HEK293 (cell line): ENCODE measurements at regions not wholly inside any gene's neighbourhood (a gene's known extent, or its start where the extent isn't known, plus 50 kb on each side); places are given as distances from the start of the nearest gene placed in this dataset.

ENCODE experiments used
- CTCF ChIA-PET: fragments of 350-600 bp; formaldehyde crosslinking; extraction: SDS; loops from one replicate; lab custom pipeline; 2021; ENCODE audit warnings: antibody characterized with exemption; lab: Yijun Ruan, JAX
- POLR2A ChIA-PET: fragments of 300-600 bp; formaldehyde crosslinking; extraction: SDS; loops from one replicate; lab custom pipeline; 2020; ENCODE audit warnings: antibody characterized with exemption, inconsistent platforms; lab: Yijun Ruan, JAX
- H3K27ac ChIP-seq: fragments of 200-500 bp; sonication (Bioruptor generic); 2 replicates; pipeline ENCODE4 v1.5.1; 2014; ENCODE audit warnings: low read depth, low read length, control low read depth, inconsistent platforms; ENCODE audit errors: extremely low read depth
- H3K36me3 ChIP-seq, 2 experiments: fragments of 200-500 bp in 1 of 2; sonication (Bioruptor generic) in 1 of 2; 1 replicate in 1 of 2; 2 replicates in 1 of 2; pipeline ENCODE4 v1.5.1; 2014 to 2017; ENCODE audit warnings: inconsistent platforms in 2 of 2, low read length in 2 of 2; ENCODE audit not compliant: control insufficient read depth in 2 of 2, insufficient read depth in 1 of 2
- H3K4me1 ChIP-seq: fragments of 200-500 bp; sonication (Bioruptor generic); 2 replicates; pipeline ENCODE4 v1.5.1; 2014; ENCODE audit warnings: mild to moderate bottlenecking, low read length, inconsistent platforms; ENCODE audit not compliant: control insufficient read depth, insufficient read depth
- H3K4me3 ChIP-seq: 2 replicates; pipeline ENCODE4 v1.5.1; 2011; ENCODE audit warnings: low read depth, mild to moderate bottlenecking, control low read depth, low read length, moderate library complexity
- H3K9me3 ChIP-seq: fragments of 200-500 bp; sonication (Bioruptor generic); 2 replicates; pipeline ENCODE4 v1.5.1; 2014; ENCODE audit warnings: low read depth, low read length, inconsistent platforms; ENCODE audit not compliant: control insufficient read depth, insufficient read depth
- GFI1B ChIP-seq: fragments of 450-650 bp; formaldehyde crosslinking; IDR thresholded peaks from 2 replicates; pipeline ENCODE4 v1.5.1; 2016; ENCODE audit warnings: missing biosample characterization, missing genetic modification characterization
- OVOL3 ChIP-seq: fragments of 450-650 bp; formaldehyde crosslinking; IDR thresholded peaks from 2 replicates; pipeline ENCODE4 v1.5.1; 2016; ENCODE audit warnings: missing biosample characterization, missing genetic modification characterization
- RBAK ChIP-seq: fragments of 450-650 bp; formaldehyde crosslinking; IDR thresholded peaks from 2 replicates; pipeline ENCODE4 v1.5.1; 2016; ENCODE audit warnings: missing biosample characterization, missing genetic modification characterization
- SETDB1 ChIP-seq: IDR thresholded peaks from one replicate; pipeline ENCODE4 v1.6.1; 2017; ENCODE audit warnings: mild to moderate bottlenecking, low read length, moderate library complexity, mixed read lengths; ENCODE audit not compliant: insufficient read length
- TCF7L2 ChIP-seq: IDR thresholded peaks from 2 replicates; pipeline ENCODE4 v1.6.1; 2011; ENCODE audit warnings: low read depth, mild to moderate bottlenecking, inconsistent platforms, low read length, moderate library complexity, borderline replicate concordance
- ZBTB48 ChIP-seq: fragments of 450-650 bp; formaldehyde crosslinking; IDR thresholded peaks from 2 replicates; pipeline ENCODE4 v1.5.1; 2016; ENCODE audit warnings: missing biosample characterization, missing genetic modification characterization
- ZNF148 ChIP-seq: fragments of 450-650 bp; formaldehyde crosslinking; IDR thresholded peaks from 2 replicates; pipeline ENCODE4 v1.5.0; 2017; ENCODE audit warnings: missing biosample characterization, missing genetic modification characterization, borderline replicate concordance
- ZNF16 ChIP-seq: fragments of 450-650 bp; formaldehyde crosslinking; IDR thresholded peaks from 2 replicates; pipeline ENCODE4 v1.5.1; 2016; ENCODE audit warnings: low read depth, missing biosample characterization, missing genetic modification characterization
- ZNF169 ChIP-seq: fragments of 450-650 bp; formaldehyde crosslinking; IDR thresholded peaks from 2 replicates; pipeline ENCODE4 v1.5.1; 2016; ENCODE audit warnings: missing biosample characterization, missing genetic modification characterization
- ZNF19 ChIP-seq: fragments of 450-650 bp; formaldehyde crosslinking; IDR thresholded peaks from 2 replicates; pipeline ENCODE4; 2016; ENCODE audit warnings: missing biosample characterization, missing genetic modification characterization, low read depth
- ZNF214 ChIP-seq: fragments of 450-650 bp; formaldehyde crosslinking; IDR thresholded peaks from 2 replicates; pipeline ENCODE4 v1.5.1; 2017; ENCODE audit warnings: missing biosample characterization, mild to moderate bottlenecking, missing genetic modification characterization, borderline replicate concordance
- ZNF248 ChIP-seq: fragments of 450-650 bp; formaldehyde crosslinking; IDR thresholded peaks from 2 replicates; pipeline ENCODE4 v1.5.1; 2017; ENCODE audit warnings: missing biosample characterization, missing genetic modification characterization
- ZNF394 ChIP-seq: fragments of 450-650 bp; formaldehyde crosslinking; IDR thresholded peaks from 2 replicates; pipeline ENCODE4 v1.5.1; 2016; ENCODE audit warnings: missing biosample characterization, missing genetic modification characterization, mild to moderate bottlenecking, moderate library complexity, borderline replicate concordance
- ZNF544 ChIP-seq: fragments of 450-650 bp; formaldehyde crosslinking; IDR thresholded peaks from 2 replicates; pipeline ENCODE4 v1.5.0; 2017; ENCODE audit warnings: missing biosample characterization, missing genetic modification characterization
- ZNF585B ChIP-seq: fragments of 450-650 bp; formaldehyde crosslinking; IDR thresholded peaks from 2 replicates; pipeline ENCODE4 v1.5.1; 2016; ENCODE audit warnings: missing biosample characterization, missing genetic modification characterization
- ZNF610 ChIP-seq: fragments of 450-650 bp; formaldehyde crosslinking; IDR thresholded peaks from 2 replicates; pipeline ENCODE4 v1.5.1; 2016; ENCODE audit warnings: missing biosample characterization, missing genetic modification characterization, borderline replicate concordance
- ZNF624 ChIP-seq: fragments of 450-650 bp; formaldehyde crosslinking; IDR thresholded peaks from 2 replicates; pipeline ENCODE4 v1.5.1; 2017; ENCODE audit warnings: missing biosample characterization, missing genetic modification characterization
- ZNF701 ChIP-seq: fragments of 450-650 bp; formaldehyde crosslinking; IDR thresholded peaks from 2 replicates; pipeline ENCODE4 v1.5.1; 2016; ENCODE audit warnings: missing biosample characterization, missing genetic modification characterization
- ZNF777 ChIP-seq: fragments of 450-650 bp; formaldehyde crosslinking; IDR thresholded peaks from 2 replicates; pipeline ENCODE4 v1.5.1; 2017; ENCODE audit warnings: missing biosample characterization, missing genetic modification characterization, borderline replicate concordance
- ZNF785 ChIP-seq: fragments of 450-650 bp; formaldehyde crosslinking; IDR thresholded peaks from 2 replicates; pipeline ENCODE4 v1.5.1; 2016; ENCODE audit warnings: missing biosample characterization, missing genetic modification characterization
- ZNF837 ChIP-seq: fragments of 450-650 bp; formaldehyde crosslinking; IDR thresholded peaks from 2 replicates; pipeline ENCODE4 v1.5.1; 2016; ENCODE audit warnings: missing biosample characterization, missing genetic modification characterization
- ZSCAN23 ChIP-seq: fragments of 450-650 bp; formaldehyde crosslinking; IDR thresholded peaks from 2 replicates; pipeline ENCODE4 v1.5.1; 2016; ENCODE audit warnings: missing biosample characterization, missing genetic modification characterization
- ZSCAN30 ChIP-seq: fragments of 450-650 bp; IDR thresholded peaks from 2 replicates; pipeline ENCODE4 v1.5.1; 2018; ENCODE audit warnings: missing biosample characterization, mild to moderate bottlenecking, missing genetic modification characterization, moderate library complexity
- ZSCAN5A ChIP-seq: fragments of 450-650 bp; formaldehyde crosslinking; IDR thresholded peaks from 2 replicates; pipeline ENCODE4 v1.5.1; 2016; ENCODE audit warnings: missing biosample characterization, missing genetic modification characterization
- TF ChIP-seq, protein P1 (sequence below): fragments of 450-650 bp; formaldehyde crosslinking; IDR thresholded peaks from 2 replicates; pipeline ENCODE4 v1.5.1; 2016; ENCODE audit warnings: missing biosample characterization, missing genetic modification characterization
- TF ChIP-seq, protein P2 (sequence below): fragments of 450-650 bp; formaldehyde crosslinking; IDR thresholded peaks from 2 replicates; pipeline ENCODE4 v1.5.1; 2016; ENCODE audit warnings: missing biosample characterization, missing genetic modification characterization
- TF ChIP-seq, protein P3 (sequence below): IDR thresholded peaks from 2 replicates; pipeline ENCODE4 v1.6.1; 2011; ENCODE audit warnings: mild to moderate bottlenecking, low read depth, low read length, borderline replicate concordance
- TF ChIP-seq, protein P4 (sequence below): fragments of 450-650 bp; formaldehyde crosslinking; IDR thresholded peaks from 2 replicates; pipeline ENCODE4 v1.5.1; 2016; ENCODE audit warnings: missing biosample characterization, missing genetic modification characterization

DNA sequence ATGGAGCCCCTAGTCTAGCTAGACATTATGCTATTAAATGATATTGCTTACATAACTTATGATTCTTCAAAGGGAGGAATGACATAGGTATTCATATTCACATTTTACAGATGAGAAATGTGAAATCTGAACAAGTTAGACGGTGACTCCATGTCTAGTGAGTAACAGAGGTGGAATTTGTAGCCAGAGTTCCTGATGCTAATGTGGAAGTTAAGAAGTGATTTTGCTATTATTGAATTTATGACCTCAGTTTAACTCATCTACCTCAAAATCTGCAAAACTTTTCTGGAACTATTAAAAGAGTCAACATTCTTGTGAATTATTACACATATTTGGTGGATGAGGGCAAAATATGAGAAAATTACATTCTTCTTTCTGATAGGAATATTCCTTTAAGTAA, 347.6 kb upstream of the MMS22L start:
- ChIA-PET POLR2A (no interaction called here), CTCF (interaction anchor here (0.6 kb wide), 1 partner anchor 336 kb away, joined by 5 read pairs; no protein-coding TSS in a partner anchor)
- H3K36me3 ChIP-seq = no peaks in the 10 kb centered on the region
- no peak overlapping the region for H3K4me3 ChIP-seq
- H3K9me3 ChIP-seq = no peaks in the 10 kb centered on the region
- H3K4me1 ChIP-seq = no peaks in the 10 kb centered on the region
- H3K27ac ChIP-seq = no peak overlapping the region
- TF ChIP-seq ZNF394 (tag by site-specific recombination) (no peak), ZNF777 (no peak), ZNF544 (tag by site-specific recombination) (no peak), ZNF214 (no peak), ZNF837 (tag by site-specific recombination) (no peak), ZNF19 (no peak), SETDB1 (no peak), ZNF624 (tag by site-specific recombination) (no peak), ZNF785 (tag by site-specific recombination) (no peak), TCF7L2 (no peak), ZBTB48 (tag by site-specific recombination) (no peak), ZSCAN23 (tag by site-specific recombination) (no peak)
- TF ChIP-seq, protein P1, sequence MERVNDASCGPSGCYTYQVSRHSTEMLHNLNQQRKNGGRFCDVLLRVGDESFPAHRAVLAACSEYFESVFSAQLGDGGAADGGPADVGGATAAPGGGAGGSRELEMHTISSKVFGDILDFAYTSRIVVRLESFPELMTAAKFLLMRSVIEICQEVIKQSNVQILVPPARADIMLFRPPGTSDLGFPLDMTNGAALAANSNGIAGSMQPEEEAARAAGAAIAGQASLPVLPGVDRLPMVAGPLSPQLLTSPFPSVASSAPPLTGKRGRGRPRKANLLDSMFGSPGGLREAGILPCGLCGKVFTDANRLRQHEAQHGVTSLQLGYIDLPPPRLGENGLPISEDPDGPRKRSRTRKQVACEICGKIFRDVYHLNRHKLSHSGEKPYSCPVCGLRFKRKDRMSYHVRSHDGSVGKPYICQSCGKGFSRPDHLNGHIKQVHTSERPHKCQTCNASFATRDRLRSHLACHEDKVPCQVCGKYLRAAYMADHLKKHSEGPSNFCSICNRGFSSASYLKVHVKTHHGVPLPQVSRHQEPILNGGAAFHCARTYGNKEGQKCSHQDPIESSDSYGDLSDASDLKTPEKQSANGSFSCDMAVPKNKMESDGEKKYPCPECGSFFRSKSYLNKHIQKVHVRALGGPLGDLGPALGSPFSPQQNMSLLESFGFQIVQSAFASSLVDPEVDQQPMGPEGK (tag by site-specific recombination) = no peak
- TF ChIP-seq, protein P2, sequence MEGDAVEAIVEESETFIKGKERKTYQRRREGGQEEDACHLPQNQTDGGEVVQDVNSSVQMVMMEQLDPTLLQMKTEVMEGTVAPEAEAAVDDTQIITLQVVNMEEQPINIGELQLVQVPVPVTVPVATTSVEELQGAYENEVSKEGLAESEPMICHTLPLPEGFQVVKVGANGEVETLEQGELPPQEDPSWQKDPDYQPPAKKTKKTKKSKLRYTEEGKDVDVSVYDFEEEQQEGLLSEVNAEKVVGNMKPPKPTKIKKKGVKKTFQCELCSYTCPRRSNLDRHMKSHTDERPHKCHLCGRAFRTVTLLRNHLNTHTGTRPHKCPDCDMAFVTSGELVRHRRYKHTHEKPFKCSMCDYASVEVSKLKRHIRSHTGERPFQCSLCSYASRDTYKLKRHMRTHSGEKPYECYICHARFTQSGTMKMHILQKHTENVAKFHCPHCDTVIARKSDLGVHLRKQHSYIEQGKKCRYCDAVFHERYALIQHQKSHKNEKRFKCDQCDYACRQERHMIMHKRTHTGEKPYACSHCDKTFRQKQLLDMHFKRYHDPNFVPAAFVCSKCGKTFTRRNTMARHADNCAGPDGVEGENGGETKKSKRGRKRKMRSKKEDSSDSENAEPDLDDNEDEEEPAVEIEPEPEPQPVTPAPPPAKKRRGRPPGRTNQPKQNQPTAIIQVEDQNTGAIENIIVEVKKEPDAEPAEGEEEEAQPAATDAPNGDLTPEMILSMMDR = no peak
- TF ChIP-seq, protein P3, sequence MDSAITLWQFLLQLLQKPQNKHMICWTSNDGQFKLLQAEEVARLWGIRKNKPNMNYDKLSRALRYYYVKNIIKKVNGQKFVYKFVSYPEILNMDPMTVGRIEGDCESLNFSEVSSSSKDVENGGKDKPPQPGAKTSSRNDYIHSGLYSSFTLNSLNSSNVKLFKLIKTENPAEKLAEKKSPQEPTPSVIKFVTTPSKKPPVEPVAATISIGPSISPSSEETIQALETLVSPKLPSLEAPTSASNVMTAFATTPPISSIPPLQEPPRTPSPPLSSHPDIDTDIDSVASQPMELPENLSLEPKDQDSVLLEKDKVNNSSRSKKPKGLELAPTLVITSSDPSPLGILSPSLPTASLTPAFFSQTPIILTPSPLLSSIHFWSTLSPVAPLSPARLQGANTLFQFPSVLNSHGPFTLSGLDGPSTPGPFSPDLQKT = no peak

DNA sequence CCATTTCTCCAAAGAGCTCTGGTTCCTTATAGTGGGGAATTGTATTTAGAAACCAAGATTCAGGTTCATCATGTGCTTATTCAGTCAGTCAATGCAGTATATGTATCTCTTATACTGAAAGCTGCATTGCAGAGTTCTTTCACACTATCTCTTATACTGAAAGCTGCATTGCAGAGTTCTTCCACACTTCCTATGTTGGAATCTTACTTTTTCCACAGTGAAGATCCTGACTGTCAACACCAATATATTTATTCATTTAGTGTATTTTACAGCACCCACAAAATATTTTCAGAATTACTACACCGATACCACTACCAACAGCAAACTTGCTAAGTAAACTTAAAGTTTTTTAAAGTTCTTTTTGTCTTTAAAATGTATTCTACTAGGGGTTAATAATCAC, 349.3 kb upstream of the MMS22L start:
- ChIA-PET CTCF (interaction anchor here (0.6 to 0.8 kb wide), 2 partner anchors 138 to 446 kb away, joined by 3 to 7 read pairs; no protein-coding TSS in a partner anchor), POLR2A (no interaction called here)
- no peaks in the 10 kb centered on the region for H3K9me3 ChIP-seq
- no peak overlapping the region for H3K27ac ChIP-seq
- H3K4me3 ChIP-seq = no peak overlapping the region
- no peaks in the 10 kb centered on the region for H3K36me3 ChIP-seq
- H3K4me1 ChIP-seq = no peaks in the 10 kb centered on the region
- TF ChIP-seq ZNF169 (tag by site-specific recombination) (no peak), RBAK (tag by site-specific recombination) (no peak), ZNF248 (tag by site-specific recombination) (no peak), ZNF610 (tag by site-specific recombination) (no peak), ZNF585B (tag by site-specific recombination) (no peak), ZNF16 (tag by site-specific recombination) (no peak), ZSCAN30 (tag by site-specific recombination) (no peak), ZNF701 (tag by site-specific recombination) (no peak), ZSCAN5A (tag by site-specific recombination) (no peak), GFI1B (tag by site-specific recombination) (no peak), ZNF148 (tag by site-specific recombination) (no peak), OVOL3 (no peak)
- TF ChIP-seq, protein P4, sequence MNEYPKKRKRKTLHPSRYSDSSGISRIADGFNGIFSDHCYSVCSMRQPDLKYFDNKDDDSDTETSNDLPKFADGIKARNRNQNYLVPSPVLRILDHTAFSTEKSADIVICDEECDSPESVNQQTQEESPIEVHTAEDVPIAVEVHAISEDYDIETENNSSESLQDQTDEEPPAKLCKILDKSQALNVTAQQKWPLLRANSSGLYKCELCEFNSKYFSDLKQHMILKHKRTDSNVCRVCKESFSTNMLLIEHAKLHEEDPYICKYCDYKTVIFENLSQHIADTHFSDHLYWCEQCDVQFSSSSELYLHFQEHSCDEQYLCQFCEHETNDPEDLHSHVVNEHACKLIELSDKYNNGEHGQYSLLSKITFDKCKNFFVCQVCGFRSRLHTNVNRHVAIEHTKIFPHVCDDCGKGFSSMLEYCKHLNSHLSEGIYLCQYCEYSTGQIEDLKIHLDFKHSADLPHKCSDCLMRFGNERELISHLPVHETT (tag by site-specific recombination) = no peak
